RPMI7951 (cell line): ENCODE measurements at regions not wholly inside any gene's neighbourhood (a gene's known extent, or its start where the extent isn't known, plus 50 kb on each side); places are given as distances from the start of the nearest gene placed in this dataset.
A peak's percentile ranks its signal among the peaks of the same experiment; 100 is the strongest.
"Not testable (repeated sequence)": the region's sequence is repeated elsewhere in the genome, so short reads cannot be mapped to it uniquely, and the experiment has no call there.

Experiments
- DNase-seq: peaks from one replicate; pipeline ENCODE4 v3.0.0-alpha.2; 2012; ENCODE audit warnings: low read depth

DNA sequence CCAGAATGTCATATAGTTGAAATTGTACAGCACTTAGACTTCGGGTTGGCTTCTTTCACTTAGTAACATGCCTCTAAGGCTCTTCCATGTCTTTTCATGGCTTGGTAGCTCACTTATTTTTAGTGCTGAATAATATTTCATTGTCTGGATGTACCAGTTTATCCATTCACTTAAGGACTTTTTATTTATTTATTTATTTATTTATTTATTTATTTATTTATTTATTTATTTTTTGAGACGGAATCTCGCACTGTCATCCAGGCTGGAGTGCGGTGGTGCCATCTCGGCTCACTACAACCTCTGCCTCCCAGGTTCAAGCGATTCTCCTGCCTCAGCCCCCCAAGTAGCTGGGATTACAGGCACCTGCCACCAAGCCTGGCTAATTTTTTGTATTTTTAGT is 132.9 kb upstream of the ELAC2 start:
- not testable (repeated sequence) for DNase-seq

DNA sequence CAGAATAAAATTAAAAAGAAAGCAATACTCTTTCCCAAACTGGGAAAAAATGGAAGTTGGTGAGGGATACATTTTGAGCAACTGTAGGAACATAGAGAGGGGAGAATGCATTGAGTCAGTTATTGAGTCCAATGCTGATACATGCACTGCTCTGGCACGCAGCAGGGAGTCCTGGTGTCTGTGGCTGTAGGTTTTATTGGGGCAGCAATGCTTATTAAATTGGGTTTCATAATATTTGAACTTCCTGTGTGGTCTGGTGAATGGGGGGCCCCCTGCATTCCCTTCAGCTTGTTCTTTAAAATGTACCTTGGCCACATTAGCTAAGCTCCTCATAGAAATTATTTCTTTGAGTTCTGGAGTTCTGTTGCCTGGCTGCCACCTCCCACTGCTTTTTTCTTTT is 125.2 kb upstream of the ELAC2 start:
- DNase-seq: no peak

DNA sequence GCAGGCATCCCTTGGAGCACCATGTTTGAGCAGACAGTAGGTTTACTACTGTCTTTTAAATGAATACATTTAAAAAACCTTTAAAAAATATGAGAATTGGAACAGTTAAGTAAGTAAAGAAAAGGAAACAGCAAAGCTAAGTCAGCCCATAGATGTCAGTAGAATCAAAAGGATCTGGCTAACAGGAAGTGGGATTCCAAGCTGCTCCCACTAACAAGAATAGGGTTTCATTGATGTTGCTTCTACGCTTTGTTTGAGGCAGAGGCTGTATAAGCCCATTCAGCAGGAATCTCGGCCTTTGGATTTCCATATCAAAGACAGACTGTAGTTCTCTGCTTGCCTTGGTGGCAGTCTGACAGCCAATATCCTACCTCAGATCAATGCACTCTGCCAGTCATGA is 122.9 kb upstream of the ELAC2 start:
- peak; percentile 17 for DNase-seq

DNA sequence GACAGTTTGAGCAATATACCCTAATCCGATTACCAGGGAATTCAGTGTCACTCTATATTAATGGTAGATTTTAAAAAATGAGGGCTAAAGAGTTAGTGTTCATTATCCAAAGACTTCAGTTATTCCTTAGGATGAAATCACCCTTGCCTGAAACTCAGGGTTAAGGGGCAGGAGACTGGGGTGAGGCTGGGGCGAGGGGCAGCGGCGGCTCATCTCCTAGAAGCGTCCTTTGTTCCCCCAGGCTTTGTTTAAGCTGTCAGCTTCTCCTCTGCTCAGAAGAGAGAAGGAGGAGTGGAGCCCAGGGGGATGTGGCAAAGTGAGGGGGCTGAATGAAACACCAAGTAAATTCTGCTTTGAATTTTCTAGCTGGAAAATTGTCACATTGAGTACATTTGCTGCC is 117.7 kb upstream of the ELAC2 start:
- no peak for DNase-seq

DNA sequence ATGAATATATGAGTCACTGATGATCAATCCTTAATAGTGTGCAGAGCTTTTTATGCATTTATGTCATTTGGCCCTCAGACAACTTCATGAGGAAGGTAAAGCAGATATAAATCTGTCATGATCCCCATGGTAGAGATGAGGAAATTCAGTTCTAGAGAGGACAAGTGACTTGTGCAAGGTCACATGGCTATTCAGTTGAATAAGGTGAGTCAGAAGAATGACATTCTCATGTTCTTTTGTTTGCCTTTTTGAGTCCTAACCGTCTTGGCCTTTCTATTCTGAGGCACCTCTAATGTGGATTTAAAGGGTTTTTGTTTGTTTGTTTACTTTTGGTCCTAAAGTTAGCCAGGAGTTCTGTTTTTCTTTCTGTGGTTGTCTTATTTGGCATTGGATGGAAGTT is 116.2 kb upstream of the ELAC2 start:
- DNase-seq: no peak

DNA sequence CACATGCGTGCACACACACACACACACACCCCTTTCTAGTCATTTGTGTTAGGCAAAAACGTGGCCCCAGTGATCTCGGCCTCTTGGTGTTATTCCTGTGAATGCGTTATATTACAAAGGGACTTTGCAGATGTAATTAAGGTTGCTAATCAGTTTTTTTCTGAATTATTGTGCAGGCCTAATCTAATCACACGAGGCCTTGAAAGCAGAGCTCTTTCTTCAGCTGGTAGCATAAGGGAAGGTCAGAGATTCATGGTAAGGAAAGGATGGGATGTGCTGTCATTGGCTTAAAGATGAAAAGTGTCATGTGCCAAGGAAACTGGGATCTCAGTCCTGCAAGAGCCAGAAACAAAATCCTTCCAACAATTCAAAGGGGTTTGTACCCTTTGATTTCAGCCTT is 113.4 kb upstream of the ELAC2 start:
- no peak for DNase-seq

DNA sequence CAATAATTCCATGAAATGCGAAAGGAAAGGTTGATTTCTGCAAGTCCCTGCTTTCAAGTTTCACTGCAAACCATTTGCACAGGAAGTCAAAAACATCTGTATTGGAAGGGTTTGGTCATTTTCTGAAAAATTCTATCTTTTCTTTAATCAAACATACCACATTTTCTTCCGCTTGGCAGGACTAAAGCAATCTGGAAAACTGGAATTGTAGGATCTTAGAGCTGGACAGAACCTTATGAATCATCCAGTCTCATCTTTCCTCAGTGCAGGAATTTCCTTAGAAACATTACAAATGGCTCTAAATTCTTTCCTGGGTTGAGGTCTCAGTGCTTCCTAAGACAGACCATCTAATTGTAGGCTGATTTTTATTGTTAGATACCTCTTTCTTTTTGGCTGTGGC is 111.5 kb upstream of the ELAC2 start:
- DNase-seq: no peak

DNA sequence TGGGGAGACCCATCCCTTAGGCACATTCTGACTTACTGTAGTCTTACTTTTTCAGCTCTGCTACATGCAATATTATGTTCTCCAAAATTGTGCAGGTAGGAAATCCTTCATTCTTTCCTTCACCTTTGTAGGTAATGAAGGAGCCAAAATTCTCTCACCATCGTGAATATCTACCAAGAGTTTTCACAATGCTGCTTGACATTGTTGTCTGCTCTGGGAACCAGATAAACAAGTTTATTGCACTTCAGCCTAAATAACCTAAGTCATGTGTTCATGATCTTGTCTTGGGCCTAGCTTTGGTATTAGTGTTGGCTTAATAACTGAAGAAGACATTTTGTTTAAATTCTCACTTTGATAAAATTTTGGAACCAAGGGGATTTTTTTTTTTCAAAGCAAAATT is 110.8 kb upstream of the ELAC2 start:
- no peak for DNase-seq

DNA sequence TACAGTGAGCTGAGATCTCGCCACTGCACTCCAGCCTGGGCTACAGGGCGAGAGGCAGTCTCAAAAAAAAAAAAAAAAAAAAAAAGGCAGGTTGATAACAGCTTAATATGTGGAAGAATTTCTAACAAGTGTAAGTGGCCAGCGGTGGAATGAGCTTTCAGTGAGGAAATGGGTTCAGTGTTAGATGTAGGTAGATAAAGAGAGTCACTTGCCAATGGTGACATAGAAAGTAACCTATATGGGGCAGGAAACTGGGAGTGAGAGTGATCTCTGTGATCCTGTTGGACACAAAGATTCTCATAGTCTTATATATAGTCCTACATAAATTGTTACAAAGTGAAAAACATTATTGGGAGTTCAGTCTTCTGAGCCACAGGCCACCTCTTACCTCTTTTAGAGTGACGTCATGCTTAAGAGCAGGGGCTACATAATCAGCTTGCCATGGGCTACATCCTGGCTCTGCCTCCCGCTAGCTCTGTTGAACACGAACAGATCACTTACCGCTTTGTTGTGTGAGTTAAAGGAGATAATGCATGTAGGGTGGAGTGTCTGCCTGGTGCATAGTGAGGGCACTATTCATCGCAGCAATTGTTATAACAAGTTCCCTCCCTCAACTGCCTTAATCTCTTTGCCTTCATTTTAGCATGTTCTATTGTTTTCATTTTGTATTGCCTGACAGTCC is 110.2 kb upstream of the ELAC2 start:
- no peak for DNase-seq

DNA sequence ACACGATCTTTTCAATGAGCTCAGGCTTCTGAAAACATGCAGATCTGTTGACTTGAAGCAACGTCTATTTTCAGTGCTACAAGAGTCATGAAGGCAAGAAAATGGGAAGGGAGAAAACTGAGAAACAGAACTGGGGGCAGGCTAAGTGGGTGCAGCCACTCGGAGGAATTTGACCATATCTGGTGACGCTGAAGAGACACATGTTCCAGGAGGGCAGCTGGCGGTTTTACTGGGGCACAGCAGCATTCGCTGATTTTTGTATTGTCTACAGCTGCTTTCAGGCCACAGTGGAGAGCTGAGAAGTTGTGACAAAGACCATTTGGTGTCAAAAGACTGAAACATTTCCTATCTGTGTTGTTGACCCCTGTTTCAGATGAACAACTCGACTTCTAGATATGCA is 103.0 kb upstream of the ELAC2 start:
- DNase-seq: no peak

DNA sequence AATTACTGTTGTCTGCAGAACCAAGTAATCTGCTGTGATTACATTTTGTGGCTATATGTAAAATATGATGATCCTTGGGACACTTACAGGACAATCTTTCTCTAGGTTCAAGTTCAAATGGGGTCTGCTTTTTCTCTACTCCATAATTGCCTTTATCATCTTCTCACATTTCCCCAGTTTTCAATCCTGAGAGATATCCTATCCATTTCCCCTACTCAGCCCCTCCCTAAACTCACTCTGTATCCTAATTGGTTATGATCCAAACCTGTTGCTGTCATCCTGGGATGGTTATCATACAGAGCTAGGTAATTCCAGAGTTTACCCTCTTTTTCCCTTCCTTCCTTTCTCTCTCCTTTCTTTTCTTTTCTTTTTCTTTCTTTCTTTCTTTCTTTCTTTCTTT is 100.5 kb upstream of the ELAC2 start:
- no peak for DNase-seq

DNA sequence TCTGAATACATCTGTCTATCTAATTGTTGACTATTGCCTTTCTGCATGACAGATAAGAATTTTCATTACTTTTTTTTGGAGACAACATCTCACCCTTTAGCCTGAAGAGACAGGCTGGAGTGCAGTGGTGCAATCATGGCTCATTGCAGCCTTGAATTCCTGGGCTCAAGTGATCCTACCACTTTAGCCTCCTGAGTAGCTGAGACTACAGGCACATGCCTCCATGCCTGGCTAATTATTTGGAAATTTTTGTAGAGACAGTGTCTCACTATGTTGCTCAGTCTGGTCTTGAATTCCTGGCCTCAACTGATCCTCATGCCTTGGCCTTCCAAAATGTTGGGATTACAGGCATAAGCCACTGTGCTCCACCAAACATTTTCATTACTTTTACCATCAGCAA is 99.8 kb upstream of the ELAC2 start:
- no peak for DNase-seq

DNA sequence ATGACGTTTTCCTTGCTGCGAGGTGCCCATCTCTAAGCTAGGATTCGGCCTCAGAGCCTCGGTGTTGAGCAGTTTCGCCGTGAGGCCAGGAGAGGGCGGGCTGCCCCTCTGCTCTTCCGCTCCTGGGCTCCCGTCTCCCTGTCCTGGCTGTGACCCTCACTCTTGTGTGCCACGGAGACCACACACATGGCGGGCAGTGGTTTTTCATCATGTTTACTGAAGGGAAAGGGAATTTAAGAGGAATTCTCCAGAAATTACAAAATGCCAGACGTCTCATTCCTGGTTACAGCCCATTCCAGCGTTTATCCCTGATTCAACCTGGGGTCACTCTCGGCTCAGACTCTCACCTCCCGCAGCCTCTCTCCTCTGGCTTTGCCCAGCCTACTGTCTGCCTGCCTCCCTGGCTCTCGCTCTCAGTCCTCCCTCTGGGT is 96.8 kb upstream of the ELAC2 start:
- DNase-seq: peak; percentile 36

DNA sequence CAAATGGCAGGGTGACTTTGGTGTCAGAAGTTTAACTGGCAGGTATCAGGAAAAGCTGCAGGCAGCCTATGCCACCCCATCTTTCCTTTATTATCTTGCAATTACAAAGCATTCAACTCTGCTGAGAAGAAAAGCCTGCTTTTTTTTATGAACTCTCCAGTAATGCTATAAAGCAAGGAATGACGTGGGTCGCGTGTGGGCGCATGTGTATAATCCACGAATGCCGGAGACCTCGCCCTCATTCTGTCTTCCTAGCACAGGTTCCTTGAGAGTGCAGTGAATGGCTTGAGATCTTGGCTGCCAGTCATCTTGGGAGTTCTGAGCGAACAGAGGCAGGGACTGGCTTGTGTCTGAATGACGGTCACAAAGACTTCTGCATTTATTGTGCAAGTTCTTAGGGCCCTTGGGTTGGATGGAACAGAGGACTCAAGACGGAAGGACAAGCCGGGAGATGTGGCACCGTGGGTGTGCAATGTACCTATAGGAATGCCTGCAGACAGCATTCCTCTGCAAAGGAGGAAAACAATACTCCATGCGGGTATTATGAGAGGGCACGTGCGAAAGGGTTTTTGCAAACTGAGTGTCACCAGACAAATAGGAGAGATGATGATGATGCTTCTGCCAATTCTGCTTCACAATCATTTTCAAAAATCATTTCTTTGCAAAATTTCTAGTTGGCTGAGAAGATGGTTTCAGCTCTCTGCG is 96.1 kb upstream of the ELAC2 start:
- no peak for DNase-seq

DNA sequence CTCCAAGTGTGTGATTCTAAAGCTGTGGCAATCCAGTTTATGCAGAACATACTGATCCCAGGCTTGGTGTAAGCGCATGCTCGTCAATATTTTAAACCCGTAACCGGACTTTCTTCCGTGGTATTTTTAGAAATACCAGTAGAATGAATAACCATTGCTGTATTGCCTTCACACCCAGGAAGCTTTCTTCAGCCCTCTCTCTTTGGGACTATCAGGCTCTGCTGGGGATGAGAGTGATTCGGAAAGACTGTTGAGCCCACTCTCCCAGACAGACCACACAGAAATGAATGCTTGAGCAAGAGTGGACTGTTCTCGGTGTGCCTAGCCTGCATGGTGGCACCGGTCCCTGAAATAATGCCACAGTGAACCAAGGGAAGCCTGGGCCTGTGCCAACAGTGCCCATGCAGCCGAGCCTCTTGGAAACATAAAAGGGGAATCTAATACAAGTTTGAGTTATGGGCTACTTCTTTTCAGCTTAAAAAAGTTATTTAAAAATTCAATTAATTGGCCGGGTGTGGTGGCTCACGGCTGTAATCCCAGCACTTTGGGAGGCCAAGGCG is 89.9 kb upstream of the ELAC2 start:
- DNase-seq: no peak

DNA sequence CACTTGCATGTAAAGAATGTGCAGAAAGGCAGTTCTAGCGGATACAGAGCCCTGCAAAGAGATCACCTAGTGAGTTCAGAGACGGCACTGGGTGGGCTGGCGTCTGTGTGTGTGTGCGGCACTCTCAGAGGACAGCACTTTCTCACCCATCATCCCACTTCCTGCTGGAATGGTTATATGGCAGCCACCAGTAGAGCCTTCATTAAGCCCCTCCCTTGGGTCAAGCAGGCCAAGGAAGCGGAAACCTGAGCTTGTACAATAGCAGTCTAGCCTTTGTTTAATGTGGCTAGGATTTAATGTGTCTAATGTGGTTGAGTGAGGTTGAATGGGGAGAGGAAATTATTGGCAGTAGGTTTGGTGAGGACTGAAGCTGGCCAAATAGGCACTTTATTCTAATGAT is 88.3 kb upstream of the ELAC2 start:
- peak; percentile 7 for DNase-seq

DNA sequence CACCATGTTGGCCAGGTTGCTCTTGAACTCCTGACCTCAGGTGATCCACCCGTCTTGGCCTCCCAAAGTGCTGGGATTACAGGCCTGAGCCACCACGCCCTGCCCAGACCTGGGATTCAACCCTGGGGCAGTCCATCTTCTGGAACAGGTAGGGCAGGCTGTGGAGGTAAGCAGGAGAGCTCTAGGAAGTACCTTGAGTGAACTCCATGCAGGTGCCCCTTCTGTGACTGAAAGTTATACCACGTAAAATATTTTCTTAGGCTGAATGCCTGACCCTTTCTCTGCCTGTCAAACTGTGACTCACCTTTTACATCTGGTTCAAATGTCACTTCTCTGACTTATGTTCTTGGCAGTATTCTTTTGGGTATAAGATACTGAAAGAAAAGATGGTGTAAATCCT is 86.7 kb upstream of the ELAC2 start:
- no peak for DNase-seq

DNA sequence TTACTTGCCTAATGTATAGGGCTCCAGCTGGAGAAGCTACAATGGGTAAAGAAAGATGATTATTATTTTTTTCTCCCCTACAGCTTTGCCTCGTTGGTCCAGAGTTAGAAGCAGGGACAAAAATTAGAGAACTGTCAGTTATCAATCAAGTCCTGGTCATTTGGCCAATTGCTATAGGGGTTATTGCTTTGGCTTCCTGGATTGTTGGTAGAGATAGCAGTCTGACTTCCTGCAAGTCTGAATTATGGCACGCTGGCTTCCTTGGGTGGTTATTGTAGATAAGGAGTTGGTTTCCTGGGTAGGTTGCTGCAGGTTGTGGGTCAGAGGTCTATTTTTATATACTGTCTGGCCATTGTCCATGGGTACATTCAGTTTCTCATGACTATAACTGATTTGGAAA is 84.7 kb upstream of the ELAC2 start:
- DNase-seq: no peak

DNA sequence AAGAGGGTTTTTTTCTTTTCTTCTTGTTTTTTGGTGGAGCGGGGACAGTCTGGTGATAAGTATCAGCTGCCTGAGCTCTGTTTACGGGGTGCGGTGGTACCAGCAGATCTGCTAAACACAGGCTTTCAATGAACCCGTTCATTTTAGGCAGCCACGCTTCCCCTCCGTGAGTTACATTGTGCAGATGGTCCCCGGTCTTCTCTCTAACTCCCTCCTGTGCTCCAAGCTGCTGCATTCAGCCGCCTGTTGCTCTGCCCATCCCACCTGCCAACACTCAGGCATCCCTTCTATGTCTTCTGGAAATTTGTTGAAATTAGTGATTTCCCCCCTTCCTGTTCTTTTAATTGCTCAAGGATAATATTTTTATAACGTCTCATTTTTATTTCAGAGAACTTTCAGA is 82.1 kb upstream of the ELAC2 start:
- DNase-seq: no peak

DNA sequence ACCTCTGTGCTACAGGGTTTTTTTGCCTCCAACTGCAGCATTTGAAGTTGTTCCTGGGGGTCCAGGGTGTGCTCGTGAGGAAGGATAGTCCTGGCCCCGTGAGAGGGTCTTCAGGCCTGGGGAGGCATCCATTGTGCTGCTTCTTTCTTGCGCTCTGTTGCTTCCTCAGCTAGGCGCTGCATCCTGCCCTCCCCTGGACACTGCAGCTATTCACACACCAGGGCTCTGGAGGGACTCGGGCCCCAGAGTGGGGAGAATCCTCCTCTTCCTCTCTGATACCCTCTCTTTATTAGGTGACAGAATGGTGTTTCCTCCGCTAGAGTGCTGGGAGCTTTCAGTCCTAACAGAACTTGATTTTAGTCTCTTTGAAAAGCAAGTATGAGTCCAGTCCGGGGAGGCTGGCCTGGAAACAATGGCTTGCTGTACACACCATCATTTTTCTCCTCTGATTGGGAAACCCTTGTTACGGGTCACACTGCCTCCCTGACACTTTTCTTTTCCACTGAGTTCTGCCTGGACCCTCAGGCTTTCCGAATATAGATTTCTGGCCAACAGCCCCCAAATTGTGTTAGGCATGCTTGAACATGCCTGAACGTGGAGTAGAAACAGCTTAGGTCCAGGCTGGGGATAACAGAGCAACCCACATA is 81.4 kb upstream of the ELAC2 start:
- no peak for DNase-seq

DNA sequence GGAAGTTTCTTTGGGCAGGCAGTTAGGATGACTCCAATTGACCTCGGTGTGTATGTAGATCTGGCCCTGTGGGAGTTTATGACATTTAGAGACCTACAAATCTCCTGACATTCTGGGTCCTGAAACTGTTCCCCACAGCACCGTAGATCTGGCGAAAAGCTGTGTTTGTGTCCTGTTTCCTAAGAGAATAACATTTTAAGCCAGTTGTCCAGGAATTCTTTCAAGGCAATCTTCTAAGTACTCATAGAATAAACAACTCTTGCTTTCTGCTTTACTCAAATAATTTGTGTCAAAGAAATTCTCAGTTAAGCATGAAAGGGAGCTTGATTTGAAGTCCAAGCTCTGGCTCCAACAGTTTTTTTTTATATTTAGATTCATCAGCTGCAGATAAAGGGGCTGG is 78.5 kb upstream of the ELAC2 start:
- no peak for DNase-seq

DNA sequence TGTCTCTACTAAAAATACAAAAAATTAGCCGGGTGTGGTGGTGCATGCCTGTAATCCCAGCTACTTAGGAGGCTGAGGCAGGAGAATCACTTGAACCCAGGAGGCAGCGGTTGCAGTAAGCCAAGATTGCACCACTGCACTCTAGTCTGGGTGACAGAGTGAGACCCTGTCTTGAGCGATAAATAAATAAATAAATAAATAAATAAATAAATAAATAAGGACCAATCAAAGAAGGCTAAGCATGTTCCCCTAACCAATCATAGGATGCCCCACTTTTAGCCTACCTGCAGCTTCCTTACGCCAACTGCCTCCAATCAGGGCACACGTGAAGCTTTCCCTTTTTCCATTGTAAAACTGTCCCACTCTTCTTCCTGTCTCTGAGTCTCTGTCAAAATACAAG is 74.2 kb upstream of the ELAC2 start:
- not testable (repeated sequence) for DNase-seq

DNA sequence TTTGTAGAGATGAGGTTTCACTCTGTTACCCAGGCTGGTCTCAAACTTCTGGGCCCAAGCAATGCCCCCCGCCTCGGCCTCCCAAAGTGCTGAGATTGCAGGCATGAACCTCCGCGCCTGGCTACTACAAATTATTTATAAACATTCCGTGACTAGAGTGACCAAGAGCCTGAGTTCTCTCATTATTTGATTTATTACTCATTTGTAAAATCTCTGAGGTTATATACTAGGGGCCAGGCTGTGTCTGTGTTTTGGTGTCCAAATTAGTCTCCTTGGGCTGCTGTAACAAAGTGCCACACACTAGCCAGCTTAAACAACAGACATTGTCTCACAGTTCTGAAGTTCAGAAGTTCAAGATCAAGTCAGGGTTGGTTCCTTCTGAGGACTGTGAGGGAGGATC is 70.8 kb upstream of the ELAC2 start:
- DNase-seq: no peak
